ENCODE measurements at regions not wholly inside any gene's neighbourhood (a gene's known extent, or its start where the extent isn't known, plus 50 kb on each side); places are given as distances from the start of the nearest gene placed in this dataset.

GRCh38 chr20:16111852-16112412 lies 461.3 kb downstream of the KIF16B start:
- TF ChIP-seq, protein P1, sequence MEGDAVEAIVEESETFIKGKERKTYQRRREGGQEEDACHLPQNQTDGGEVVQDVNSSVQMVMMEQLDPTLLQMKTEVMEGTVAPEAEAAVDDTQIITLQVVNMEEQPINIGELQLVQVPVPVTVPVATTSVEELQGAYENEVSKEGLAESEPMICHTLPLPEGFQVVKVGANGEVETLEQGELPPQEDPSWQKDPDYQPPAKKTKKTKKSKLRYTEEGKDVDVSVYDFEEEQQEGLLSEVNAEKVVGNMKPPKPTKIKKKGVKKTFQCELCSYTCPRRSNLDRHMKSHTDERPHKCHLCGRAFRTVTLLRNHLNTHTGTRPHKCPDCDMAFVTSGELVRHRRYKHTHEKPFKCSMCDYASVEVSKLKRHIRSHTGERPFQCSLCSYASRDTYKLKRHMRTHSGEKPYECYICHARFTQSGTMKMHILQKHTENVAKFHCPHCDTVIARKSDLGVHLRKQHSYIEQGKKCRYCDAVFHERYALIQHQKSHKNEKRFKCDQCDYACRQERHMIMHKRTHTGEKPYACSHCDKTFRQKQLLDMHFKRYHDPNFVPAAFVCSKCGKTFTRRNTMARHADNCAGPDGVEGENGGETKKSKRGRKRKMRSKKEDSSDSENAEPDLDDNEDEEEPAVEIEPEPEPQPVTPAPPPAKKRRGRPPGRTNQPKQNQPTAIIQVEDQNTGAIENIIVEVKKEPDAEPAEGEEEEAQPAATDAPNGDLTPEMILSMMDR (IDR thresholded peaks at IDR 0.05): no peak
- TF ChIP-seq POLR2A (IDR thresholded peaks at IDR 0.05): no peak
